ENCODE measurements at regions not wholly inside any gene's neighbourhood (a gene's known extent, or its start where the extent isn't known, plus 50 kb on each side); places are given as distances from the start of the nearest gene placed in this dataset.

- DNase-seq (ENCODE audit: low spot score) (no peak), FAIRE-seq (no peak)
Observed at GRCh38 chr11:129590753-129591475, 215.3 kb downstream of the BARX2 start.

- DNase-seq (ENCODE audit: low spot score) (no peak), FAIRE-seq (no peak)
Observed at GRCh38 chr11:129591527-129591926, 215.9 kb downstream of the BARX2 start.

- FAIRE-seq (no peak), DNase-seq (ENCODE audit: low spot score) (no peak)
Observed at GRCh38 chr11:129592191-129592590, 216.5 kb downstream of the BARX2 start.

GRCh38 chr11:129593098-129593497 lies 217.4 kb downstream of the BARX2 start:
- no peak for DNase-seq (ENCODE audit: low spot score)
- FAIRE-seq: no peak

GRCh38 chr11:129595038-129595962 lies 219.7 kb downstream of the BARX2 start:
- FAIRE-seq (no peak), DNase-seq (ENCODE audit: low spot score) (no peak)

- no peak for DNase-seq (ENCODE audit: low spot score)
- no peak for FAIRE-seq
Observed at GRCh38 chr11:129596351-129596750, 219.3 kb upstream of the TMEM45B start.

GRCh38 chr11:129598378-129598777 lies 217.3 kb upstream of the TMEM45B start:
- FAIRE-seq (no peak), DNase-seq (ENCODE audit: low spot score) (no peak)

- no peak for DNase-seq (ENCODE audit: low spot score)
- FAIRE-seq: no peak
Observed at GRCh38 chr11:129605815-129606214, 209.8 kb upstream of the TMEM45B start.

GRCh38 chr11:129608711-129609110 lies 206.9 kb upstream of the TMEM45B start:
- DNase-seq (ENCODE audit: low spot score): no peak
- FAIRE-seq: no peak

GRCh38 chr11:129610125-129610524 lies 205.5 kb upstream of the TMEM45B start:
- FAIRE-seq (no peak), DNase-seq (ENCODE audit: low spot score) (no peak)

GRCh38 chr11:129610545-129610944 lies 205.1 kb upstream of the TMEM45B start:
- no peak for DNase-seq (ENCODE audit: low spot score)
- no peak for FAIRE-seq

- FAIRE-seq: no peak
- no peak for DNase-seq (ENCODE audit: low spot score)
Observed at GRCh38 chr11:129611661-129612446, 203.8 kb upstream of the TMEM45B start.

GRCh38 chr11:129612447-129612961 lies 203.1 kb upstream of the TMEM45B start:
- FAIRE-seq: no peak
- DNase-seq (ENCODE audit: low spot score): no peak

GRCh38 chr11:129613071-129613470 lies 202.6 kb upstream of the TMEM45B start:
- DNase-seq (ENCODE audit: low spot score) (no peak), FAIRE-seq (no peak)

GRCh38 chr11:129614256-129614944 lies 201.2 kb upstream of the TMEM45B start:
- no peak for DNase-seq (ENCODE audit: low spot score)
- no peak for FAIRE-seq

- FAIRE-seq: no peak
Observed at GRCh38 chr11:129618046-129618569, 197.5 kb upstream of the TMEM45B start.

GRCh38 chr11:129620237-129621104 lies 195.2 kb upstream of the TMEM45B start:
- DNase-seq (ENCODE audit: low spot score) (no peak), FAIRE-seq (no peak)

More at GRCh38 chr11:129618046-129618569, 197.5 kb upstream of the TMEM45B start:
- DNase-seq (ENCODE audit: low spot score): no peak

GRCh38 chr11:129625930-129626329 lies 189.7 kb upstream of the TMEM45B start:
- DNase-seq (ENCODE audit: low spot score): no peak

GRCh38 chr11:129631201-129631600 lies 184.4 kb upstream of the TMEM45B start:
- DNase-seq (ENCODE audit: low spot score) (no peak), FAIRE-seq (no peak)

More at GRCh38 chr11:129625930-129626329, 189.7 kb upstream of the TMEM45B start:
- FAIRE-seq: no peak

GRCh38 chr11:129636926-129637325 lies 178.7 kb upstream of the TMEM45B start:
- no peak for FAIRE-seq
- no peak for DNase-seq (ENCODE audit: low spot score)
